ENCODE measurements at regions not wholly inside any gene's neighbourhood (a gene's known extent, or its start where the extent isn't known, plus 50 kb on each side); places are given as distances from the start of the nearest gene placed in this dataset.

DNA sequence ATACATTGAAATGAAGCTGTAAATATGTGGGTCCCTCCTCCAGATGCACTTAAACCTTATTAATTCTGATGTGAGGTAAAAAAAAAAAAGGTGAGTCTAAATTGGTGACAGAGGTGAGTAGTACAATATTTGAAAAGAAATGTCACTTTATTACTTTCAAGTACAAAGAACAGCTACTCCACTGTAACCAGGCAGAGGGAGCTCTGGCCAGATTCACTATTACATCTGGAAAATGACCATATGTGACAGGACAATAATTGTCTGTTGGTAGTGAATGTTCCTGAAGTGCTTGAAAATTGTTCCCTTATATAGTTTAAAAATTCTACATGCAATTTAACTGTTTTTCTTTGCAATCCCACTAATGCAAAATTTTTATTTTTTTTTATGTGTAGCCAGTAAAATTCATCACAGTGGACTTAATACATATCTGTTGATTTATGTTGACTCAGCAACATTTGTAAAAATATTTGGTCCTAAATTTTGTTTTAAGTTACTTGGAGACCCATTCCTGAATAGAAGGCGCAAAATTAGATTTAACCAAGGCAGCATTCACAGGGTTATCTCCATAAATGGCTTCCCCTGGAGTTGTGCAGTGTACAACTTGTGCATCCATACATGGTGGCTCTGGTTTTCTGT is 231.9 kb upstream of the TBC1D5 start:
- CTCF ChIA-PET: no interaction called here
- no peak for DNase-seq
- no peaks in the 10 kb centered on the region for H3K27me3 Mint-ChIP-seq (ENCODE audit: low read depth)
- H3K4me3 Mint-ChIP-seq: no peak overlapping the region
- H3K27ac Mint-ChIP-seq: no peak overlapping the region
- intact Hi-C loops (cut with micrococcal nuclease): loop anchor here (10.0 kb wide), 1 partner anchor 1010 kb away; no protein-coding TSS in a partner anchor
- H3K36me3 Mint-ChIP-seq (ENCODE audit: low read depth): no peaks in the 10 kb centered on the region
- no peaks in the 10 kb centered on the region for H3K4me1 Mint-ChIP-seq (ENCODE audit: low read depth)
- no peaks in the 10 kb centered on the region for H3K9me3 Mint-ChIP-seq

DNA sequence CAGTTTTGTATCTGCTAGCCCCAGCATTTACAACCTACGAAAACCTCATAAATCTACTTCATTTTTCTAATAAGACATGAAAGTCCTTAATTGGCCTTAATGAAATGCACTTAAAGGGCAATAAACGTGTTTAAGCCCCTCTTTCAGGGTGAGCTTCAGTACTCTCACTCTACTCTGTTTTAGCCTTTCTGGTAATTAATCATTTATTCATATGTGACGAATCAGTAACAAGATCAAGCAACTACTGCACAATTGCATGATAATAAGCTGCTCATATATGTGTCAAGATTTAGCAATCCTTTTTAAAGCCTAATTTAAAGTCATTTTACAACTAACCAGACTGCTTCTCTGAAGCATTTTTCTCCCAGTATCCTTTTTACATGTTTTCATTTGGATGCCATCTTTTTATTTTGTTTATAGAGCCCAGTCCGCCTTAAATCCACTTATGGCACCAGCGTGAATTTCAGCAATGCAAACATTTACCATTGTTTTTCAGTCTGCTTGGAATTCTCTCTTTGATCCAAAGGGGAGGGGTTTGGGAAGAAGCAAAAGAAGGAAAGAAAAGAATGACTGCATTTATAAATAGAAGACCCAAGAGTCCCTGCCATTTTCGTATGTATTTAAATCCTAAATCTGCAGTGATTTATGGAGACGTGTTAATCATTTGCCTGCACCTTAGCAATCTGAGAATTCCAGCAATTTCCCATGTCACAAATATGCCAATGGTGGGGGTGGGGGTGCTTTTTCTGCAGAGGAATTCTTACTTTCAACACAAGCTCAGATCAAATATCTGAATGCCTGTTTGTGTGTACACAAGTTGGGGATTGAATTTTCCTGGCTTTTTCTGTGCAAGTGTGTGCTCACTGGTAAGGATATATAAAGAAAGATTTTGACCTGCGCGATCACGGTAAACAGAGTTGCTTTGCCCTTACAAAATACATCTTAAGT is 230.8 kb upstream of the TBC1D5 start:
- intact Hi-C loops (cut with micrococcal nuclease): loop anchor here (10.0 kb wide), 1 partner anchor 1012 kb away; no protein-coding TSS in a partner anchor
- CTCF ChIA-PET: no interaction called here
- Mint-ChIP-seq H3K36me3 (ENCODE audit: low read depth) (no peaks in the 10 kb centered on the region), H3K9me3 (no peaks in the 10 kb centered on the region), H3K4me3 (no peak overlapping the region), H3K4me1 (ENCODE audit: low read depth) (no peaks in the 10 kb centered on the region), H3K27ac (no peak overlapping the region), H3K27me3 (ENCODE audit: low read depth) (no peaks in the 10 kb centered on the region)
- DNase-seq: no peak

DNA sequence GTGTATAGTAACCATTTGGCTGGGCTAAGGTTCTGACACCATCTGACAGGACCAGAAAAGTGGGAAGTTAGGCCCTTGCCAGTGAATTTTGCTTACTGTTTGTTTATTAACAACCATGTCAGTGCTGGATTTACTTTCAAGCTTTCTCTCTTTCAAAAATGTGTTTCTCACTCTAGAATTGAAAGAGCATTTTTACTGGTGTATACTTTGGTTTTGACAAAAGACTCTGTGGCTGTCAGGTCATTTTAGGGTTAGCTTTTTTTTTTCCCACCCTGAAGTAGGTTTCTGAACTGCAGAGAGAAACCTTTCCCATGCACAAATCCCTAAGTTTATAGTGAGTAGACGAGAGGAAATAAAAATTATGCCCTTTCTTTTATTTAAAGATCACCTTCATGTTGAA is 230.0 kb upstream of the TBC1D5 start:
- Mint-ChIP-seq H3K4me3 (no peak overlapping the region), H3K9me3 (no peaks in the 10 kb centered on the region), H3K36me3 (ENCODE audit: low read depth) (no peaks in the 10 kb centered on the region), H3K4me1 (ENCODE audit: low read depth) (no peaks in the 10 kb centered on the region), H3K27ac (no peak overlapping the region), H3K27me3 (ENCODE audit: low read depth) (peaks cover under 1% of the 10 kb centered on the region)
- CTCF ChIA-PET: interaction anchor here (0.6 kb wide), 1 partner anchor 126 kb away, joined by 3 read pairs; no protein-coding TSS in a partner anchor
- intact Hi-C loops (cut with micrococcal nuclease): loop anchor here (10.0 kb wide), 1 partner anchor 1012 kb away; no protein-coding TSS in a partner anchor
- DNase-seq: no peak

DNA sequence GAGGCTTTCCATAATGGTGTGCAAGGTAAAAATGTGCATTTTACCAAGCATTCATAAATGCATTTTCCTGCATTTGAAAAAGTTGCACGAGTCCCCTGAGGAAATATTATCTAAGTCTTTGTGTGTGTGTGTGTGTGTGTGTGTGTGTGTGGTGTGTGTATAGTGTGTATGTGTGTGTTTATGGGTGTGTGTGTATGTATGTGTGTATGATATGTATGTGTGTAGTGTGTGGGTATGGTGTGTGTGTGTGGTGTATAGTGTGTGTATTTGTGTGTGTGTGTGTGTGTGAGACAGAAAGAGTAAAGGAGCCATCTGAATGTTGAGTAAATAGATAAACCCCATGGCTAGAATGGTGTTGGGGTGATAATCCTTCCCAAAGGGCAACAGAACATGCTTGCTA is 229.6 kb upstream of the TBC1D5 start:
- no peaks in the 10 kb centered on the region for H3K36me3 Mint-ChIP-seq (ENCODE audit: low read depth)
- H3K4me1 Mint-ChIP-seq (ENCODE audit: low read depth): no peaks in the 10 kb centered on the region
- intact Hi-C loops (cut with micrococcal nuclease): loop anchor here (10.0 kb wide), 1 partner anchor 1013 kb away; no protein-coding TSS in a partner anchor
- CTCF ChIA-PET: interaction anchor here (0.6 to 0.7 kb wide), 2 partner anchors 80 to 125 kb away, joined by 3 read pairs; no protein-coding TSS in a partner anchor
- H3K27me3 Mint-ChIP-seq (ENCODE audit: low read depth): peaks cover 3% of the 10 kb centered on the region
- no peak for DNase-seq
- H3K9me3 Mint-ChIP-seq: no peaks in the 10 kb centered on the region
- no peak overlapping the region for H3K27ac Mint-ChIP-seq
- no peak overlapping the region for H3K4me3 Mint-ChIP-seq

DNA sequence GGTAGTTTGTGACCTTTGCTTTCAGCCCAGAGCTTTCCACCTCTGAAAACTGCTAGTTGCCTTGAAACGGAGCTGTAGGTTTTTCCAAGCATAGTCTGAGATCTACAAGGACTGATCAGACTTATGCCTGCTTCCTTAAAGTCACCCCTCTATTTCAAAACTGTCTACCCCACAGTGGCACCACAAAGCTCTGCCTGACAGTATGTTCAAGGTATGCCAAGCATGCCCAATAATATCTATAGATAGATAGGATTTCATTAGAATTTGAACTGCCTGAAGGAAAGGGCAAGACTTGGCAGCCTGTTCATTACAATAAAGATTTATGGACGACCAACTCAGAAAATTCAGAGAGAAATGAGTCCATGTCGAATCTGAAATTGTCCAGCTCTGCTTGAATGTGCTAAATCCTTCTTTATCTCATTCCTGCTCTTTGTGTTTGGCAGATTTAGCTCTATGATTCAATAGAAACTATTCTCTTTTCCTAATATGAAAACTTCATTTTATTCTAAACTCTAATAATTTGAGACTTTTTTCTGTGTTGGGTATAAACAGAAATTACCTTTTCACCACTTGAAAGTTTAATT is 227.6 kb upstream of the TBC1D5 start:
- no peaks in the 10 kb centered on the region for H3K9me3 Mint-ChIP-seq
- intact Hi-C loops (cut with micrococcal nuclease): loop anchor here (10.0 kb wide), 1 partner anchor 1015 kb away; no protein-coding TSS in a partner anchor
- CTCF ChIA-PET: no interaction called here
- no peak for DNase-seq
- no peak overlapping the region for H3K4me3 Mint-ChIP-seq
- H3K36me3 Mint-ChIP-seq (ENCODE audit: low read depth): no peaks in the 10 kb centered on the region
- H3K27ac Mint-ChIP-seq: no peak overlapping the region
- peaks cover 3% of the 10 kb centered on the region for H3K27me3 Mint-ChIP-seq (ENCODE audit: low read depth)
- no peaks in the 10 kb centered on the region for H3K4me1 Mint-ChIP-seq (ENCODE audit: low read depth)

DNA sequence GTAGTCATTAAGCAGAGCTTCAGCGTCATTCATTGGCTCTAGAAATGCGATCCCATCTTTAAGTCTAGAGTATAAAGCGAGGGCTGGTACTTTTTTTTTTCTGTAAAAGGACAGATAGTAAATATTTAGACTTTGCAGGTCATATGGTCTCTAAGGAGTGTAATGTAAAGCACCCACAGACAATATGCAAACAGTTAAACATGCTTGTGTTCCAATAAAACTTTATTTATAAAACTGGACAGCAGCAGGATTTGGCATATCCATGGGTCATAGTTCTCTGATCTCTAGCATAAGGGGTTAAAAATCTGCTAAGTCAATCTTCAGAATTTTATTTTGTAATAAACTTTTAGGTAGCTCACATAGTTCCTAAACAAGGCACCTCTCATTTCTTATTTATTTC is 226.8 kb upstream of the TBC1D5 start:
- Mint-ChIP-seq H3K27ac (no peak overlapping the region), H3K36me3 (ENCODE audit: low read depth) (no peaks in the 10 kb centered on the region), H3K4me1 (ENCODE audit: low read depth) (no peaks in the 10 kb centered on the region), H3K4me3 (no peak overlapping the region), H3K27me3 (ENCODE audit: low read depth) (peaks cover 3% of the 10 kb centered on the region), H3K9me3 (no peaks in the 10 kb centered on the region)
- intact Hi-C loops (cut with micrococcal nuclease): no loop called here
- DNase-seq: no peak
- CTCF ChIA-PET: no interaction called here

DNA sequence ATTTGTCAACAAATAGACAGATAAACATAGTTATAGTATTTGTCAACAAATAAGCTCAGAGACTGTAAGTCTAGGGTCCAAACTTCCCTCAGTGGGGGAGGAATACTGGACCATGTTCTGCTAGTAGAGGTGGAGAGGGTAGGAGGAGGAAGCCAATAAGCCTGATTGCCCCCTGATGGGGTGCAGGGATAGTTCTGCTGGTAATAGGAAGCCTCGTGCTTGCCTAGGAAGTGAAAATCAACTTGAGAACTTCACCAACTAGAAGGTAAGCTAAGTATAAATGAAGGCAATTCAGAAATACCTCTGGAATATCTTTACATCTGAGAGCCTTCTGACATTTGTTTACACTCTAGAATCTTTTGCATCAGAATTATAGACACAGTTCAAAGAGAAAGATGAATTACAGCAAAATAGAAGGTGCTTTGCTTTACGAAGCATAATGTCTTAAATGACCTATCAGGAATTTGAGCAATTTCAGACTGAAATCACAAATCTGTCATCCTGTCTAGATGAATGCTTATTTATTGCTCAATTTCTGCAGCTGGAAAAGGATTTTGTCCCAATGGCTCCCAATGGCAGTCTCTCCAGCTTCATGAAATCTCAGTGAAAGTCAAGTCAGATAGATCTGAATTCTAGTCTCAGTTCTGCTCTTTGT is 225.6 kb upstream of the TBC1D5 start:
- Mint-ChIP-seq H3K4me3 (no peak overlapping the region), H3K27ac (no peak overlapping the region), H3K9me3 (no peaks in the 10 kb centered on the region), H3K27me3 (ENCODE audit: low read depth) (peaks cover 3% of the 10 kb centered on the region), H3K36me3 (ENCODE audit: low read depth) (no peaks in the 10 kb centered on the region), H3K4me1 (ENCODE audit: low read depth) (no peaks in the 10 kb centered on the region)
- DNase-seq: no peak
- CTCF ChIA-PET: no interaction called here
- intact Hi-C loops (cut with micrococcal nuclease): no loop called here

DNA sequence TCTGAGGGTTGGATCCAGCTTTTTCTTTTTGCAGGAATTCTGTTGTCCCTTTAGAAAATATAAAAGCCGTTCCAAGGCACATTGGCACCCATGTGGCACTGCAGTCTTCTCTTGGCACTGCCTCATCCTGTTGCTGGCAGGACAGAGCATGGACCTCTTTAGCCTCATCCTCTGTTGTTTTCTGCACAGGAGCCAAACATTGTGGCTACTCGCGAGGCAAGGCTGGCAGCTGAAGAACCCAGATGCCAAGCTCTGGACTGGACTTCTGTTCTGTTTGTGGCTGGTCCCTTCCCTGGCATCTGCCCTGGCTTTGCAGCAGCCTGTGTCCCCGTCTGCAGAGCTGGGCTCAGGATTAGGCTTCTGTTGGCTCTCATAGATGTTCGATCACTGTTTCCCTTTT is 224.7 kb upstream of the TBC1D5 start:
- DNase-seq: no peak
- H3K9me3 Mint-ChIP-seq: no peaks in the 10 kb centered on the region
- no peak overlapping the region for H3K27ac Mint-ChIP-seq
- H3K36me3 Mint-ChIP-seq (ENCODE audit: low read depth): no peaks in the 10 kb centered on the region
- H3K27me3 Mint-ChIP-seq (ENCODE audit: low read depth): peaks cover 6% of the 10 kb centered on the region
- intact Hi-C loops (cut with micrococcal nuclease): no loop called here
- H3K4me1 Mint-ChIP-seq (ENCODE audit: low read depth): no peaks in the 10 kb centered on the region
- CTCF ChIA-PET: no interaction called here
- no peak overlapping the region for H3K4me3 Mint-ChIP-seq

DNA sequence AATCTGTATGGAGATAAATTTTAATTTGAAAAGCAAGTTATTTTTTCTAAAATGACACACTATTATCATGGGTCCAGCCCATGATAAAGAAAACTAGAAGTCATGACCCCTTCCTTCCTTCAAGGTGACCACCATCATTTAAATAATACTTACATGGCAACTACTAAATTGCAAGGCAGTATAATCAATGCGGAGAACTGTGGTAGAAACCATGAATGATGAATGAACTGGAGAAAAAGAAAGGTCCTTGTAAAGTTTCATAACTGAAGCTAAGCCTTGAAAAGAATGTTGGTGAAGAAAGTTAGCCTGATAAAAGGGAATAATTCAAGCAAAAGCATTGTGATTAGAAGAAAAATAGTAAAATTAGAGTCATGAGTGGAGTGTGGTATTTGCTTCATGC is 222.9 kb upstream of the TBC1D5 start:
- no peak for DNase-seq
- intact Hi-C loops (cut with micrococcal nuclease): no loop called here

DNA sequence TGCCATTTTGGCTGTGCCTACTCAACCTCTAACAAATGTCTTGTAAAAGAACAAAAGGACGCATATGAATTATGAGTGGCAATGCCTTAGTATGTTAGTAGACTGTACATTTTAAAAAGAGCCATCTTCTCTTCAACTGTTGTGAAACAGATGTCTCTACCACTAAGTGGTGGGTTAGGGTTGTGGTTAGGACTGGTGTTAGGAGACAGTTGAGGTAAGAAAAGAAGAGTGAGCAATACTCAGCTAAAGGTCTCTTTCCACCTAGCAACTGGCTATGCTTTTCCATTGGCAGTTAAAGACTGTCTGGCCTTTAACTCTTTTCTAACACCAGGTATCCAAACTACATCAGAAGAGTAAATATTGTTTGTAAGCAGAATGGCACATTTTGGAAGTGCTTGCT is 221.7 kb upstream of the TBC1D5 start:
- Mint-ChIP-seq H3K27ac (no peak overlapping the region), H3K36me3 (ENCODE audit: low read depth) (no peaks in the 10 kb centered on the region), H3K4me1 (ENCODE audit: low read depth) (no peaks in the 10 kb centered on the region), H3K9me3 (no peaks in the 10 kb centered on the region), H3K27me3 (ENCODE audit: low read depth) (peaks cover 6% of the 10 kb centered on the region), H3K4me3 (no peak overlapping the region)
- DNase-seq: no peak
- intact Hi-C loops (cut with micrococcal nuclease): no loop called here
- CTCF ChIA-PET: no interaction called here

More for the DNA sequence above, 222.9 kb upstream of the TBC1D5 start:
- CTCF ChIA-PET: no interaction called here
- no peaks in the 10 kb centered on the region for H3K36me3 Mint-ChIP-seq (ENCODE audit: low read depth)
- no peaks in the 10 kb centered on the region for H3K9me3 Mint-ChIP-seq
- no peak overlapping the region for H3K27ac Mint-ChIP-seq
- H3K27me3 Mint-ChIP-seq (ENCODE audit: low read depth): peaks cover 6% of the 10 kb centered on the region
- H3K4me3 Mint-ChIP-seq: no peak overlapping the region
- H3K4me1 Mint-ChIP-seq (ENCODE audit: low read depth): no peaks in the 10 kb centered on the region

DNA sequence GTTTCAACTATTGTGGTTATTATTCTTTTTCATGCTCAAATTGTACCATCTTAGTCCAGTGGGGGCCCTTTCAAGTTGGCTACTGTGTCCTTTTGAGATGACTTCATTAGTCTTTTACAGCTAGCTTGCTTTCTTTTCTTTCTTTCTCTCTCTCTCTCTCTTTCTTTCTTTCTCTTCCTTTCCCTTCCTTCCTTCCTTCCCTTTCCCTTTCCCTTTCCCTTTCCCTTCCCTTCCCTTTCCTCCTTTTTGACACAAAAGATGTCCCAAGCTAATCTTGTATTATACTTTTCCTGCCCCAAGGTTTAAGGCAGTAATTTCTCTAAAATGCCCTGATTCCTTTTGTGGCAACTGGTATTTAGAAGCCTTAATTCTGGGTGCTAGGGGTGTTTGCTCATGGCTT is 213.0 kb upstream of the TBC1D5 start:
- Mint-ChIP-seq H3K9me3 (peaks cover 9% of the 10 kb centered on the region), H3K4me1 (ENCODE audit: low read depth) (no peaks in the 10 kb centered on the region), H3K36me3 (ENCODE audit: low read depth) (peaks cover 2% of the 10 kb centered on the region), H3K27me3 (ENCODE audit: low read depth) (no peaks in the 10 kb centered on the region), H3K4me3 (no peak overlapping the region), H3K27ac (no peak overlapping the region)
- intact Hi-C loops (cut with micrococcal nuclease): no loop called here
- DNase-seq: no peak
- CTCF ChIA-PET: interaction anchor here (0.5 kb wide), 1 partner anchor 246 kb away, joined by 4 read pairs; no protein-coding TSS in a partner anchor

DNA sequence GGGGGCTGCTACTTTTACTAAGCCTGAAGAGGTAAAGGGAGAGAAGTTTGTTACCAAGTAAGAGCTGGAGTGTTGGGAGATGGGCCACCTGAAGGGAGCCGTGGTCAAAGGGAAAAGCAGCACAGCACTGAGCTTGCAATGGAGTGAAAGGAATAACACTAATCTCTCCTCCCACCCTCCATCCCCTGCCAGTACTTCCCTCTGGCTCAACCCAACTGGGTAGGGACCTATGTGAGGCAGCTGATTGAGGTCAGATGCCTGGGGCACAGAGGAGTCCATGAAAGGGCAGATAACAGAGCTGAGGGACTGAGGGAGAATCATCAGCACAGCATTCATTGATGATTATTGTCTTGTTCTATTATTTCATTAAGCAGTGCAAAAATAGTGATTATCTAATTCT is 212.4 kb upstream of the TBC1D5 start:
- CTCF ChIA-PET: interaction anchor here (0.5 kb wide), 1 partner anchor 245 kb away, joined by 4 read pairs; no protein-coding TSS in a partner anchor
- H3K4me1 Mint-ChIP-seq (ENCODE audit: low read depth): no peaks in the 10 kb centered on the region
- intact Hi-C loops (cut with micrococcal nuclease): no loop called here

More for the DNA sequence above, 212.4 kb upstream of the TBC1D5 start:
- Mint-ChIP-seq H3K9me3 (peaks cover 11% of the 10 kb centered on the region), H3K4me3 (no peak overlapping the region), H3K27me3 (ENCODE audit: low read depth) (no peaks in the 10 kb centered on the region), H3K36me3 (ENCODE audit: low read depth) (peaks cover 3% of the 10 kb centered on the region), H3K27ac (no peak overlapping the region)
- DNase-seq: no peak

Measured in activated naive CD4-positive, alpha-beta T cell treated with anti-CD3 and anti-CD28 coated beads for 36 hours (primary cell).